Neural progenitor cell (in vitro differentiated cells): ENCODE measurements at regions not wholly inside any gene's neighbourhood (a gene's known extent, or its start where the extent isn't known, plus 50 kb on each side); places are given as distances from the start of the nearest gene placed in this dataset.

ENCODE experiments used
- DNase-seq: peaks from one replicate; pipeline ENCODE4 v3.0.0-alpha.2; 2016; ENCODE audit warnings: low spot score
- H2AFZ ChIP-seq: fragments of 200-600 bp; sonication (generic); replicated peaks from 2 replicates; pipeline ENCODE4 v1.6.1; 2016; ENCODE audit warnings: antibody characterized with exemption
- H3F3A ChIP-seq: fragments of 200-600 bp; sonication (generic); 2 replicates; pipeline ENCODE4 v1.6.1; 2016; ENCODE audit warnings: antibody characterized with exemption, low read depth
- H3K27ac ChIP-seq: fragments of 200-600 bp; sonication (generic); 2 replicates; pipeline ENCODE4 v1.5.1; 2016; ENCODE audit warnings: mild to moderate bottlenecking
- H3K27me3 ChIP-seq: fragments of 200-600 bp; sonication (generic); 2 replicates; pipeline ENCODE4 v1.6.1; 2016; ENCODE audit warnings: mild to moderate bottlenecking, moderate library complexity
- H3K36me3 ChIP-seq: fragments of 200-600 bp; sonication (generic); 2 replicates; pipeline ENCODE4 v1.5.1; 2016
- H3K4me1 ChIP-seq: fragments of 200-600 bp; sonication (generic); 2 replicates; pipeline ENCODE4 v1.6.1; 2016; ENCODE audit warnings: mixed run types
- H3K4me2 ChIP-seq: fragments of 200-600 bp; sonication (generic); 2 replicates; pipeline ENCODE4 v1.6.1; 2016
- H3K4me3 ChIP-seq: fragments of 200-600 bp; sonication (generic); 2 replicates; pipeline ENCODE4 v1.5.1; 2016
- H3K79me2 ChIP-seq: fragments of 200-600 bp; sonication (generic); 2 replicates; pipeline ENCODE4 v1.6.1; 2016; ENCODE audit warnings: low read depth
- H3K9ac ChIP-seq: fragments of 200-600 bp; sonication (generic); 2 replicates; pipeline ENCODE4 v1.6.1; 2016
- H3K9me3 ChIP-seq: fragments of 200-600 bp; sonication (generic); 2 replicates; pipeline ENCODE4 v1.5.1; 2016; ENCODE audit warnings: low read depth
- H4K20me1 ChIP-seq: fragments of 200-600 bp; sonication (generic); 2 replicates; pipeline ENCODE4 v1.6.1; 2016; ENCODE audit warnings: low read depth
- H3K27ac Mint-ChIP-seq: 3 replicates; pipeline ENCODE4 v1.8.0; 2021; ENCODE audit warnings: mixed read lengths
- H3K27me3 Mint-ChIP-seq: 2 replicates; pipeline ENCODE4 v1.8.0; 2022; ENCODE audit warnings: low read depth, mild to moderate bottlenecking, inconsistent platforms, moderate library complexity, mixed read lengths; ENCODE audit not compliant: insufficient read depth
- H3K36me3 Mint-ChIP-seq: 3 replicates; pipeline ENCODE4 v1.8.0; 2021; ENCODE audit warnings: mixed read lengths
- H3K4me1 Mint-ChIP-seq: 3 replicates; pipeline ENCODE4 v1.8.0; 2021; ENCODE audit warnings: mixed read lengths
- H3K4me3 Mint-ChIP-seq: 3 replicates; pipeline ENCODE4 v1.8.0; 2021; ENCODE audit warnings: mild to moderate bottlenecking, moderate library complexity, mixed read lengths
- H3K9me3 Mint-ChIP-seq: 3 replicates; pipeline ENCODE4 v1.8.0; 2020; ENCODE audit warnings: mixed read lengths
- CTCF ChIP-seq: fragments of 200-600 bp; sonication (generic); IDR thresholded peaks from 2 replicates; pipeline ENCODE4 v1.5.1; 2017; ENCODE audit warnings: antibody characterized with exemption, mild to moderate bottlenecking
- EZH2 ChIP-seq: fragments of 200-600 bp; sonication (generic); IDR thresholded peaks from 2 replicates; pipeline ENCODE4 v1.6.1; 2017; ENCODE audit warnings: antibody characterized with exemption, mild to moderate bottlenecking, moderate library complexity
- EZH2phosphoT487 ChIP-seq: fragments of 200-600 bp; sonication (generic); IDR thresholded peaks from 2 replicates; pipeline ENCODE4 v1.6.1; 2017; ENCODE audit warnings: antibody characterized with exemption

- TF ChIP-seq EZH2 (no peak), CTCF (no peak), EZH2phosphoT487 (no peak)
- no peak overlapping the region for H3K4me3 Mint-ChIP-seq
- peaks cover 9% of the 10 kb centered on the region for H3K27me3 Mint-ChIP-seq
These were observed 182.0 kb downstream of the SH3BP4 start for GRCh38 chr2:235133837-235134236.

GRCh38 chr2:235134420-235134819 lies 182.6 kb downstream of the SH3BP4 start:
- Mint-ChIP-seq H3K4me3 (no peak overlapping the region), H3K4me1 (peaks cover 22% of the 10 kb centered on the region), H3K36me3 (no peaks in the 10 kb centered on the region), H3K27me3 (peaks cover 9% of the 10 kb centered on the region), H3K27ac (peak overlapping the region; percentile 25), H3K9me3 (peaks cover 7% of the 10 kb centered on the region)
- Histone ChIP-seq H3K27me3 (peaks cover 14% of the 10 kb centered on the region), H3K36me3 (no peaks in the 10 kb centered on the region), H3K4me2 (no peak overlapping the region), H3K9ac (no peak overlapping the region), H2AFZ (no peak overlapping the region), H4K20me1 (no peaks in the 10 kb centered on the region), H3K27ac (no peak overlapping the region), H3K4me1 (no peaks in the 10 kb centered on the region), H3K9me3 (no peaks in the 10 kb centered on the region), H3K4me3 (no peak overlapping the region), H3K79me2 (no peaks in the 10 kb centered on the region), H3F3A (no peaks in the 10 kb centered on the region)
- no peak for TF ChIP-seq EZH2phosphoT487
- no peak for TF ChIP-seq EZH2
- no peak for TF ChIP-seq CTCF
- DNase-seq, result no peak

More at GRCh38 chr2:235133837-235134236, 182.0 kb downstream of the SH3BP4 start:
- H2AFZ ChIP-seq, result no peak overlapping the region
- no peak for DNase-seq
- peaks cover 20% of the 10 kb centered on the region for H3K27me3 ChIP-seq
- H3F3A ChIP-seq, result no peaks in the 10 kb centered on the region
- no peaks in the 10 kb centered on the region for H4K20me1 ChIP-seq
- no peaks in the 10 kb centered on the region for H3K9me3 ChIP-seq
- Mint-ChIP-seq H3K36me3 (no peaks in the 10 kb centered on the region), H3K4me1 (peaks cover 22% of the 10 kb centered on the region), H3K9me3 (peaks cover 7% of the 10 kb centered on the region), H3K27ac (no peak overlapping the region)
- no peak overlapping the region for H3K9ac ChIP-seq
- H3K4me3 ChIP-seq, result no peak overlapping the region
- no peak overlapping the region for H3K27ac ChIP-seq
- H3K4me2 ChIP-seq, result no peak overlapping the region
- H3K4me1 ChIP-seq, result no peaks in the 10 kb centered on the region
- no peaks in the 10 kb centered on the region for H3K36me3 ChIP-seq
- no peaks in the 10 kb centered on the region for H3K79me2 ChIP-seq

- H4K20me1 ChIP-seq, result no peaks in the 10 kb centered on the region
- H3K36me3 ChIP-seq, result no peaks in the 10 kb centered on the region
- no peak overlapping the region for H3K27ac ChIP-seq
- Mint-ChIP-seq H3K4me3 (no peak overlapping the region), H3K27ac (no peak overlapping the region), H3K27me3 (peaks cover 11% of the 10 kb centered on the region), H3K9me3 (peaks cover 7% of the 10 kb centered on the region), H3K4me1 (peaks cover 22% of the 10 kb centered on the region), H3K36me3 (no peaks in the 10 kb centered on the region)
- TF ChIP-seq EZH2phosphoT487, result no peak
- TF ChIP-seq EZH2, result no peak
- no peak for TF ChIP-seq CTCF
- no peaks in the 10 kb centered on the region for H3K79me2 ChIP-seq
- H3K4me3 ChIP-seq, result no peak overlapping the region
- DNase-seq, result no peak
- H3K9me3 ChIP-seq, result no peaks in the 10 kb centered on the region
- peaks cover 8% of the 10 kb centered on the region for H3K27me3 ChIP-seq
- no peaks in the 10 kb centered on the region for H3F3A ChIP-seq
- no peak overlapping the region for H3K4me2 ChIP-seq
- no peak overlapping the region for H3K9ac ChIP-seq
- H3K4me1 ChIP-seq, result no peaks in the 10 kb centered on the region
- no peak overlapping the region for H2AFZ ChIP-seq
These were observed 183.6 kb downstream of the SH3BP4 start for GRCh38 chr2:235135195-235135965.
